Mucosa of descending colon (tissue), 3 donors: ENCODE measurements at regions not wholly inside any gene's neighbourhood (a gene's known extent, or its start where the extent isn't known, plus 50 kb on each side); places are given as distances from the start of the nearest gene placed in this dataset.

Experiments
- ATAC-seq: fragments of 200-7000 bp; cut with Tn5 transposase; one replicate; pipeline ENCODE4 v1.9.1; 2020; ENCODE audit warnings: mild to moderate bottlenecking, moderate library complexity
- DNase-seq, 3 donors: peaks; one replicate each; pipeline ENCODE4 v3.0.0-alpha.2; 2020
- H3K36me3 ChIP-seq: fragments of 200-600 bp; one replicate; pipeline ENCODE4 v1.8.0; 2021; ENCODE audit warnings: low read depth, mild to moderate bottlenecking
- H3K4me1 ChIP-seq: fragments of 200-600 bp; one replicate; pipeline ENCODE4 v1.8.0; 2021; ENCODE audit warnings: low read depth, mild to moderate bottlenecking
- H3K4me3 ChIP-seq: fragments of 200-600 bp; one replicate; pipeline ENCODE4 v1.8.0; 2021; ENCODE audit warnings: mild to moderate bottlenecking
- H3K9me3 ChIP-seq: fragments of 200-600 bp; one replicate; pipeline ENCODE4 v1.8.0; 2021; ENCODE audit warnings: mild to moderate bottlenecking
- intact Hi-C, 2 donors: fragments of 100-400 bp; cut with DNase I in 1 of 2; cut with micrococcal nuclease in 1 of 2; formaldehyde crosslinking; loops; one replicate each; pipeline versions ENCODE4 v1.11.0 to v1.11.1; 2022; cut with DNase I, micrococcal nuclease
- TF ChIP-seq, protein P1 (sequence below): fragments of 200-600 bp; IDR thresholded peaks from one replicate; pipeline ENCODE4 v1.8.0; 2022; ENCODE audit warnings: antibody characterized with exemption, mild to moderate bottlenecking
- donor health status: DM: no; HTN: no; CAD: no; lungs with moderate emphysema.
- donor health status: DM: no; HTN: no; CAD: no.
- donor health status: DM: no; HTN: yes; CAD: no.

GRCh38 chr22:48112687-48113521 is 1350.5 kb downstream of the TBC1D22A start:
- DNase-seq (no peak), ATAC-seq (peak; percentile 32)
- Histone ChIP-seq H3K4me3 (no peak overlapping the region), H3K36me3 (no peaks in the 10 kb centered on the region), H3K9me3 (no peaks in the 10 kb centered on the region), H3K4me1 (no peaks in the 10 kb centered on the region)
- intact Hi-C loops: no loop called here
- TF ChIP-seq, protein P1, sequence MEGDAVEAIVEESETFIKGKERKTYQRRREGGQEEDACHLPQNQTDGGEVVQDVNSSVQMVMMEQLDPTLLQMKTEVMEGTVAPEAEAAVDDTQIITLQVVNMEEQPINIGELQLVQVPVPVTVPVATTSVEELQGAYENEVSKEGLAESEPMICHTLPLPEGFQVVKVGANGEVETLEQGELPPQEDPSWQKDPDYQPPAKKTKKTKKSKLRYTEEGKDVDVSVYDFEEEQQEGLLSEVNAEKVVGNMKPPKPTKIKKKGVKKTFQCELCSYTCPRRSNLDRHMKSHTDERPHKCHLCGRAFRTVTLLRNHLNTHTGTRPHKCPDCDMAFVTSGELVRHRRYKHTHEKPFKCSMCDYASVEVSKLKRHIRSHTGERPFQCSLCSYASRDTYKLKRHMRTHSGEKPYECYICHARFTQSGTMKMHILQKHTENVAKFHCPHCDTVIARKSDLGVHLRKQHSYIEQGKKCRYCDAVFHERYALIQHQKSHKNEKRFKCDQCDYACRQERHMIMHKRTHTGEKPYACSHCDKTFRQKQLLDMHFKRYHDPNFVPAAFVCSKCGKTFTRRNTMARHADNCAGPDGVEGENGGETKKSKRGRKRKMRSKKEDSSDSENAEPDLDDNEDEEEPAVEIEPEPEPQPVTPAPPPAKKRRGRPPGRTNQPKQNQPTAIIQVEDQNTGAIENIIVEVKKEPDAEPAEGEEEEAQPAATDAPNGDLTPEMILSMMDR: no peak

- TF ChIP-seq, protein P1: no peak
- H3K9me3 ChIP-seq: no peaks in the 10 kb centered on the region
- DNase-seq (no peak), ATAC-seq (no peak)
- no peaks in the 10 kb centered on the region for H3K4me1 ChIP-seq
- intact Hi-C loops: no loop called here
- H3K4me3 ChIP-seq: no peak overlapping the region
- H3K36me3 ChIP-seq: no peaks in the 10 kb centered on the region
Measured at GRCh38 chr22:48106715-48107259, 1344.3 kb downstream of the TBC1D22A start.

DNA sequence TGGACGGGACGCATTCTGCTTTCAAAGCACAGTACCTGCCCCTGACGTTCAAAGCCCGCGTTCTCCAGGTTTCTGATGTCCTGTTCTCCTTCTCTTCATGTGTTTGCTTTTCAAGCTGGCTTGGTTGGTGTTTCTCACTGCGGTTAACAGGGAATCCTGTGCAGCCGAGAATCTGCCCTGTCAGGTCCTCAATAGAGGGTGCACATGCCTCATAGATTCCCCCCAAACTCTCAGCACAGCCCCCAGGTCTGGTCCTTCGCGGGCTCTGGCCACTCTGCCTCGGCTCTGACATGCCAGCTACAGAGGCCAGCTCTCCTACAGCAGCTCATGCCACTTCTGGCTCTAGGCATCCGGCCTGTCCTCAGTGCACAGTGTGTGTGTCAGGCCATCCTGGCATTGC is 1343.8 kb downstream of the TBC1D22A start:
- ATAC-seq (no peak), DNase-seq (no peak)
- intact Hi-C loops: no loop called here
- H3K4me3 ChIP-seq: no peak overlapping the region
- no peaks in the 10 kb centered on the region for H3K4me1 ChIP-seq
- no peaks in the 10 kb centered on the region for H3K36me3 ChIP-seq
- TF ChIP-seq, protein P1: no peak
- H3K9me3 ChIP-seq: no peaks in the 10 kb centered on the region

DNA sequence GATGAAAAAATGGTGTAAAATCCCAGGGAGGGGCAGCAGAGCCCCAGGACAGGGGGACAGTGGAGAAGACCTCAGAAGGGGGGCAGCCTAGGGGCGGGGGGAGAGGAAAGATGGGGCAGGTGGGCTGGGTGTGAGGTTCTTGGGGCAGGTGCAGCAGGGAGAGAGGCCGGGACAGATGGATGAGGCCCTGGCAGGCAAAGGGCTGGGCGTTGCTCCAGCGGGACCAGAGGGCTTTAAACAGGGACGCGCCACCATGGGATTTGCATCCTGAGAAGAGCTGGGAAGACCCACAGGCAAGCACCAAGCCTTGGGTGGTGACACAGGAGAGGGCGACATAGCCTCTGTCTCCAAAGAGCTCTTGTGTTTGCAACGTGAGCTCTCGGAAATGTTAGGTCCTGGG is 1342.8 kb downstream of the TBC1D22A start:
- Histone ChIP-seq H3K4me3 (no peak overlapping the region), H3K9me3 (no peaks in the 10 kb centered on the region), H3K4me1 (no peaks in the 10 kb centered on the region), H3K36me3 (no peaks in the 10 kb centered on the region)
- TF ChIP-seq, protein P1: no peak
- ATAC-seq (no peak), DNase-seq (no peak)
- intact Hi-C loops: no loop called here

GRCh38 chr22:48104766-48105165 is 1342.3 kb downstream of the TBC1D22A start:
- TF ChIP-seq, protein P1: no peak
- DNase-seq (no peak), ATAC-seq (no peak)
- Histone ChIP-seq H3K36me3 (no peaks in the 10 kb centered on the region), H3K4me3 (no peak overlapping the region), H3K9me3 (no peaks in the 10 kb centered on the region), H3K4me1 (no peaks in the 10 kb centered on the region)
- intact Hi-C loops: no loop called here
